ENCODE measurements at regions not wholly inside any gene's neighbourhood (a gene's known extent, or its start where the extent isn't known, plus 50 kb on each side); places are given as distances from the start of the nearest gene placed in this dataset.

- Histone ChIP-seq H3K36me3 (ENCODE audit: insufficient read depth, insufficient read length, low read length) (no peaks in the 10 kb centered on the region), H3K9me3 (ENCODE audit: insufficient read depth, low read length) (no peaks in the 10 kb centered on the region), H3K9ac (ENCODE audit: insufficient read length, low read depth) (no peak overlapping the region), H3K4me3 (ENCODE audit: insufficient read length, low read depth) (no peak overlapping the region), H3K27me3 (ENCODE audit: insufficient read depth, insufficient read length) (no peaks in the 10 kb centered on the region), H3K4me1 (ENCODE audit: insufficient read depth, insufficient read length) (peaks cover 6% of the 10 kb centered on the region)
- no peak for DNase-seq (ENCODE audit: low read depth, low spot score)
- no peak for TF ChIP-seq SUZ12 (IDR thresholded peaks at IDR 0.05; ENCODE audit: extremely low read depth, insufficient read depth, insufficient read length)
- TF ChIP-seq YY1 (IDR thresholded peaks at IDR 0.05; ENCODE audit: insufficient read depth, insufficient read length), result no peak
- no peak for TF ChIP-seq ZNF274 (IDR thresholded peaks at IDR 0.05; ENCODE audit: low read depth, low read length)
Measured at GRCh38 chr3:137061186-137061585, 103.4 kb downstream of the IL20RB start.

GRCh38 chr3:137062250-137062649 is 104.5 kb downstream of the IL20RB start:
- TF ChIP-seq YY1 (IDR thresholded peaks at IDR 0.05; ENCODE audit: insufficient read depth, insufficient read length) (no peak), ZNF274 (IDR thresholded peaks at IDR 0.05; ENCODE audit: low read depth, low read length) (no peak)
- no peak for DNase-seq (ENCODE audit: low read depth, low spot score)
- no peaks in the 10 kb centered on the region for H3K27me3 ChIP-seq (ENCODE audit: insufficient read depth, insufficient read length)
- no peaks in the 10 kb centered on the region for H3K36me3 ChIP-seq (ENCODE audit: insufficient read depth, insufficient read length, low read length)
- H3K9ac ChIP-seq (ENCODE audit: insufficient read length, low read depth), result no peak overlapping the region
- H3K4me3 ChIP-seq (ENCODE audit: insufficient read length, low read depth), result no peak overlapping the region
- no peaks in the 10 kb centered on the region for H3K9me3 ChIP-seq (ENCODE audit: insufficient read depth, low read length)
- H3K4me1 ChIP-seq (ENCODE audit: insufficient read depth, insufficient read length), result peaks cover 8% of the 10 kb centered on the region

GRCh38 chr3:137065381-137065780 is 107.6 kb downstream of the IL20RB start:
- no peaks in the 10 kb centered on the region for H3K27me3 ChIP-seq (ENCODE audit: insufficient read depth, insufficient read length)
- H3K9me3 ChIP-seq (ENCODE audit: insufficient read depth, low read length), result no peaks in the 10 kb centered on the region
- H3K36me3 ChIP-seq (ENCODE audit: insufficient read depth, insufficient read length, low read length), result no peaks in the 10 kb centered on the region
- H3K4me3 ChIP-seq (ENCODE audit: insufficient read length, low read depth), result no peak overlapping the region
- no peak for TF ChIP-seq YY1 (IDR thresholded peaks at IDR 0.05; ENCODE audit: insufficient read depth, insufficient read length)
- no peak for TF ChIP-seq SUZ12 (IDR thresholded peaks at IDR 0.05; ENCODE audit: extremely low read depth, insufficient read depth, insufficient read length)
- no peak for TF ChIP-seq ZNF274 (IDR thresholded peaks at IDR 0.05; ENCODE audit: low read depth, low read length)
- peak; percentile 81 for DNase-seq (ENCODE audit: low read depth, low spot score)
- H3K4me1 ChIP-seq (ENCODE audit: insufficient read depth, insufficient read length), result peaks cover 8% of the 10 kb centered on the region
- H3K9ac ChIP-seq (ENCODE audit: insufficient read length, low read depth), result no peak overlapping the region

GRCh38 chr3:137066092-137066491 is 108.3 kb downstream of the IL20RB start:
- no peaks in the 10 kb centered on the region for H3K27me3 ChIP-seq (ENCODE audit: insufficient read depth, insufficient read length)
- no peak for DNase-seq (ENCODE audit: low read depth, low spot score)
- no peaks in the 10 kb centered on the region for H3K36me3 ChIP-seq (ENCODE audit: insufficient read depth, insufficient read length, low read length)
- peaks cover 8% of the 10 kb centered on the region for H3K4me1 ChIP-seq (ENCODE audit: insufficient read depth, insufficient read length)
- H3K9me3 ChIP-seq (ENCODE audit: insufficient read depth, low read length), result no peaks in the 10 kb centered on the region
- H3K9ac ChIP-seq (ENCODE audit: insufficient read length, low read depth), result no peak overlapping the region
- TF ChIP-seq ZNF274 (IDR thresholded peaks at IDR 0.05; ENCODE audit: low read depth, low read length), result no peak
- no peak for TF ChIP-seq SUZ12 (IDR thresholded peaks at IDR 0.05; ENCODE audit: extremely low read depth, insufficient read depth, insufficient read length)
- no peak for TF ChIP-seq YY1 (IDR thresholded peaks at IDR 0.05; ENCODE audit: insufficient read depth, insufficient read length)
- no peak overlapping the region for H3K4me3 ChIP-seq (ENCODE audit: insufficient read length, low read depth)

GRCh38 chr3:137071104-137071503 is 113.3 kb downstream of the IL20RB start:
- Histone ChIP-seq H3K36me3 (ENCODE audit: insufficient read depth, insufficient read length, low read length) (no peaks in the 10 kb centered on the region), H3K4me1 (ENCODE audit: insufficient read depth, insufficient read length) (peaks cover 2% of the 10 kb centered on the region), H3K4me3 (ENCODE audit: insufficient read length, low read depth) (no peak overlapping the region), H3K27me3 (ENCODE audit: insufficient read depth, insufficient read length) (no peaks in the 10 kb centered on the region), H3K9me3 (ENCODE audit: insufficient read depth, low read length) (no peaks in the 10 kb centered on the region), H3K9ac (ENCODE audit: insufficient read length, low read depth) (no peak overlapping the region)
- no peak for TF ChIP-seq YY1 (IDR thresholded peaks at IDR 0.05; ENCODE audit: insufficient read depth, insufficient read length)
- no peak for TF ChIP-seq ZNF274 (IDR thresholded peaks at IDR 0.05; ENCODE audit: low read depth, low read length)
- TF ChIP-seq SUZ12 (IDR thresholded peaks at IDR 0.05; ENCODE audit: extremely low read depth, insufficient read depth, insufficient read length), result no peak
- no peak for DNase-seq (ENCODE audit: low read depth, low spot score)

- no peak overlapping the region for H3K9ac ChIP-seq (ENCODE audit: insufficient read length, low read depth)
- TF ChIP-seq YY1 (IDR thresholded peaks at IDR 0.05; ENCODE audit: insufficient read depth, insufficient read length), result no peak
- TF ChIP-seq ZNF274 (IDR thresholded peaks at IDR 0.05; ENCODE audit: low read depth, low read length), result no peak
- TF ChIP-seq SUZ12 (IDR thresholded peaks at IDR 0.05; ENCODE audit: extremely low read depth, insufficient read depth, insufficient read length), result no peak
- DNase-seq (ENCODE audit: low read depth, low spot score), result no peak
- no peaks in the 10 kb centered on the region for H3K36me3 ChIP-seq (ENCODE audit: insufficient read depth, insufficient read length, low read length)
- no peak overlapping the region for H3K4me3 ChIP-seq (ENCODE audit: insufficient read length, low read depth)
- peaks cover 3% of the 10 kb centered on the region for H3K27me3 ChIP-seq (ENCODE audit: insufficient read depth, insufficient read length)
- no peaks in the 10 kb centered on the region for H3K9me3 ChIP-seq (ENCODE audit: insufficient read depth, low read length)
- H3K4me1 ChIP-seq (ENCODE audit: insufficient read depth, insufficient read length), result no peaks in the 10 kb centered on the region
Measured at GRCh38 chr3:137075020-137075419, 117.2 kb downstream of the IL20RB start.

- peaks cover 3% of the 10 kb centered on the region for H3K27me3 ChIP-seq (ENCODE audit: insufficient read depth, insufficient read length)
- DNase-seq (ENCODE audit: low read depth, low spot score), result no peak
- H3K4me1 ChIP-seq (ENCODE audit: insufficient read depth, insufficient read length), result no peaks in the 10 kb centered on the region
- H3K9me3 ChIP-seq (ENCODE audit: insufficient read depth, low read length), result no peaks in the 10 kb centered on the region
- H3K4me3 ChIP-seq (ENCODE audit: insufficient read length, low read depth), result no peak overlapping the region
- no peak overlapping the region for H3K9ac ChIP-seq (ENCODE audit: insufficient read length, low read depth)
- TF ChIP-seq SUZ12 (IDR thresholded peaks at IDR 0.05; ENCODE audit: extremely low read depth, insufficient read depth, insufficient read length) (no peak), ZNF274 (IDR thresholded peaks at IDR 0.05; ENCODE audit: low read depth, low read length) (no peak), YY1 (IDR thresholded peaks at IDR 0.05; ENCODE audit: insufficient read depth, insufficient read length) (no peak)
- H3K36me3 ChIP-seq (ENCODE audit: insufficient read depth, insufficient read length, low read length), result no peaks in the 10 kb centered on the region
Measured at GRCh38 chr3:137078040-137078439, 120.3 kb downstream of the IL20RB start.

GRCh38 chr3:137079571-137079970 is 121.8 kb downstream of the IL20RB start:
- H3K4me1 ChIP-seq (ENCODE audit: insufficient read depth, insufficient read length), result no peaks in the 10 kb centered on the region
- no peaks in the 10 kb centered on the region for H3K36me3 ChIP-seq (ENCODE audit: insufficient read depth, insufficient read length, low read length)
- DNase-seq (ENCODE audit: low read depth, low spot score), result no peak
- TF ChIP-seq SUZ12 (IDR thresholded peaks at IDR 0.05; ENCODE audit: extremely low read depth, insufficient read depth, insufficient read length) (no peak), YY1 (IDR thresholded peaks at IDR 0.05; ENCODE audit: insufficient read depth, insufficient read length) (no peak), ZNF274 (IDR thresholded peaks at IDR 0.05; ENCODE audit: low read depth, low read length) (no peak)
- H3K27me3 ChIP-seq (ENCODE audit: insufficient read depth, insufficient read length), result peaks cover 3% of the 10 kb centered on the region
- H3K4me3 ChIP-seq (ENCODE audit: insufficient read length, low read depth), result no peak overlapping the region
- no peak overlapping the region for H3K9ac ChIP-seq (ENCODE audit: insufficient read length, low read depth)
- H3K9me3 ChIP-seq (ENCODE audit: insufficient read depth, low read length), result no peaks in the 10 kb centered on the region

All from NT2/D1 (cell line).